ENCODE measurements at regions not wholly inside any gene's neighbourhood (a gene's known extent, or its start where the extent isn't known, plus 50 kb on each side); places are given as distances from the start of the nearest gene placed in this dataset.
"Not testable (repeated sequence)": the region's sequence is repeated elsewhere in the genome, so short reads cannot be mapped to it uniquely, and the experiment has no call there.

DNA sequence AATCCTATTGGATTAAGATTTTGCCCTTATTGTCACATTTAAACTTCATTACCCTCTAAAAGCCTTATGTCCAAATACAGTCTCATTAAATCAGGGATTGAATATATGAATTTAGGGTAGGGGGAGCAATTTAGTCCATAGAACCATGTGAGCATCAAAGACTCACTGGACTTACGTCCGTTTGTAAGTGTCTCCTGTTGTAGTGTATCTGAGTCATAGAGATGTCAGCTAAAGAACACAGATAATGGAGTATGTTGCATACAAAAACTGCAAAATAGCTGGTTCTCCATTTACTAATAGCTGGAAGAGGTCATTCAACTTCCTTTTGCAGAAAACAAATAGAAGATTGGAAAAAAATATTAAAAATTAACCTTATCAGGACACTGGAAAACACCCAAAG lies 599.1 kb upstream of the SOX9 start:
- DNase-seq = no peak

GRCh38 chr17:71522383-71522782 lies 598.4 kb upstream of the SOX9 start:
- DNase-seq = no peak

GRCh38 chr17:71527311-71527710 lies 593.5 kb upstream of the SOX9 start:
- DNase-seq = no peak

- DNase-seq = no peak
Measured at GRCh38 chr17:71528210-71528609, 592.6 kb upstream of the SOX9 start.

DNA sequence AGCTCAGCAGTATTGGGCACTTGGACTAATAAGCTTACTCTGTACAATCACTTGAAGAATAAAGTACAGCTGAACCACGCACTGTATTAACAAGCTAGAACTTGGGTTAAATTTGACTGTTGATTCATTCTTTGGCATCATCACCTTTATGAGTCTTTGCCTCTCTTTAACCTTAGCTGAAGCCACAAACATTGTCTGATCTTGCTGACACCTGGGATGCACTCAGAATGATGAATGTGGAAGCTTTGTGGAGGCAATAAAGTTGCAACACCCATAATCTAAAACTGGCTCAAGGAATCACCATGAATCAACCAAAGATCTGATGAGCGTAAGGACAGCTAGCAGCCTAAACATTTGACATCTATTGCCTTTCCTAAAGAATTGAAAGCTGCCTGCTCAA lies 590.6 kb upstream of the SOX9 start:
- no peak for DNase-seq

- no peak for DNase-seq
Measured at GRCh38 chr17:71535321-71535720, 585.5 kb upstream of the SOX9 start.

DNA sequence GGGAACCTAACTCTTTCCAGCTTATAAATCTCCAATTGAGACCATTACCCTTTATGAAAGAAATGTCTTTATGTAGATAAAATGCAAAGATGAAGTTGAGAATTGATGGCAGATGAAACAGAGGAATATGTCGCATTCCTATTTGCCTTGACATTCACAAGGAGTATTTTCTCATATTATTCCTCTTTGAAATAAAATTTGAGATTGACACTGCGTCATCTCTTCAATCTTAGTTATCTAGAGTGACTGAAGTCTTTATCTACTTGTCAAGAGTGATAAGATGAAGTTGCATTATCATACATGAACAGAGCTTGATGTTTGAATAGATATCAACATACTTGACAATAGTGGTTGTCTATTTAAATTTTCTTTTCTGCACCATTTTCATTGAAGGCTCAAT lies 574.4 kb upstream of the SOX9 start:
- no peak for DNase-seq

DNA sequence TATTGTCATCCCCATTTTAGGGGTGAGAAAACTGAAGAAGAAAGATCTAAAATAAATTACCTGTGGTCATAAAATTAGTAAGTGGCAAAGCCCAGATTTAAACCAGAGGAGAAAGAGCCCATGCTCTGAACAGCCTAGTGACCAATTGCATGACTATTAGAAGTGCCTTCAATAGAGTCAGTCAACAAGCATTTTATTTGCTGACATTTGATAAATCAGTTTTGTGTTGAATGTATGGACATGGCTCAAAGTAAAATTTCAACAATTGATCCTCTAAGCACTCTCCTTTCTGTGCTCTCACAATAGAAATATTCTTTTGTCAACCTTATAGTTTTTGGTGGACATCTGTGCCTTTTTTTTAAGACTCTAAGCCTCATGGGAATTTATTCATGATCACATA lies 572.9 kb upstream of the SOX9 start:
- DNase-seq = no peak

DNA sequence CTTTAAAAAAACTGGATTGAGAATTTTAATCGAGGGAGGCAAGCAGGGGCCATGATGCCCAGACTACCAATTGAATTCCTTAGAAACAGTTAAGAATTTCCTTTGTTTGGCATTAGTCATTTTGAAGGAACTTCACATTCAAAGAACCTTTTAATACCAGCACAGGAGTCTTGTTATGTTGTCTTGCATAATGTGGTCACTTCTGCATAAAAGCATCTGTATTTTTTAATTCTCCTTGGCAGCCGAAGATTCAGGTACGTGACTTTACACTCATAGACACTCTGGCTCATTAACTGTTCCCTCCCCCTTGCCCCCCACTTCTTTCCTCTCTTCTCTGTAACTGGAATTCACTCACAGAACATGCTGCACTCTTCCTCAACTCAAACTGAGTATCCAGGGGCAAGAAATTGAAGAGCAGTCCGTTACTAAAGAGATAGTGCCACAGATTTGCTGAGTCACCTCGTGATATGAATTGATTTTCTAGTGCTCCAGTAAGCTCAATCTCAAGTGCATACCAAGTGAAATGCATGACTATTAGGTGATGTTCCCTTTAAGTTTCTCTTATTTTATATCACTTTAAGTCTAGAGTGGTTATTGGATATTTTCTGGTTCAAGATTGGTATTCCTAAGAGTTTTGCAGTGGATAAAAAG lies 572.2 kb upstream of the SOX9 start:
- no peak for DNase-seq

- no peak for DNase-seq
Measured at GRCh38 chr17:71550675-71551074, 570.1 kb upstream of the SOX9 start.

- no peak for DNase-seq
Measured at GRCh38 chr17:71553381-71553780, 567.4 kb upstream of the SOX9 start.

GRCh38 chr17:71558901-71559300 lies 561.9 kb upstream of the SOX9 start:
- DNase-seq = no peak

GRCh38 chr17:71572343-71572742 lies 548.5 kb upstream of the SOX9 start:
- no peak for DNase-seq

DNA sequence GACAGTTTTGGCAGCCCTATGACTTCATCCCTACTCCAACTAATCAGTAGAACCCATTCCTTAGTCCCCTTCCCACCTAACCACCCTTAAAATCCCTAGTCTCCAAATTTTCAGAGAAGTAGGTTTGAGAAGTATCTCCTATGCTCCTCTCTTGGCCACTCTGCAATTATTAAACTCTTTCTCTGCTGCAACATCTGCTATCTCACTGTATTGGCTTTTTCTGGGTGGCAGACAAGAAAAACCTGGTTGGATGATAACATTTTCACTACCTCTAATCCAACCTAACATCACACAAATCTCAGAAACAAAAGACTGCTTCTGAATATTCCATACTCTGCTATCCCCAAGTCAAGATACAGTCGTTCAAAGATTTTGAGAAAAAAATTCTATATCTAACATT lies 542.4 kb upstream of the SOX9 start:
- no peak for DNase-seq

- no peak for DNase-seq
Measured at GRCh38 chr17:71580220-71580619, 540.6 kb upstream of the SOX9 start.

DNA sequence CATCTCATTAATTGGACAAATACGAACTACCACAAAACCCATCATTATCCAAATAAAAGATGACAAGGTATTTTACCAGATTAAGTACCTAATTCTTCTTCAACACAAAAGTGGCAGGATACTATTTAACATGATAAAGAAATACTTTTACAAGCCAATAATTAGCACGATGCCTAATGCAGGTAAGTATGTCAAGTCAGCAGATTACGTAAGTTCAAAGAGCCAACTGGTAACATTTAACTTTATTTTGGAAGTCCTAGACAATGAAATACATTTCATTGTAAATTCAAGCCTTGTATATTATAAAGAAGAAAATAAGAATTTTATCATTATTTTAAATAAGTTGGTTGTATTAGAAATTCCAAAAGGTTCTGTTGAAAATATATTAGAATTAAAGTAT lies 535.3 kb upstream of the SOX9 start:
- no peak for DNase-seq

DNA sequence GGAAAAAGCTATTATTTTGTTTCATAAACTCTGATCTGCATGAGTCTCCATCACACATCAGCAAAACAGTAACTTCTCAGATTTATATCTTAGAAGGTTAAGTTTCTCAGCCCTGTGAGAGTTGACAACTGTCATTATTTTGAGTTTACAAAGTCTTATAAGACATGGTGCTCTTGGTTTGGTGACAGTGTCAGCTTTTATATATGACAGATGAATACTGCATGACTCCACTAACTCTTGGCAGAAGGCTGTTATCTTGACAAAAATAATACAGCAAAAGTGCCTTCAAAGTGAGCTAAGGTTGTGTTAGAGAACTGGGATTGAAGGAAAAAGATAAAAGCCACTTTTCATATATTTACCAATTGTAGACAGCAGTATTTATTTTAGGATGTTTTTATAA lies 528.4 kb upstream of the SOX9 start:
- no peak for DNase-seq

GRCh38 chr17:71593078-71593477 lies 527.7 kb upstream of the SOX9 start:
- no peak for DNase-seq

GRCh38 chr17:71599583-71599982 lies 521.2 kb upstream of the SOX9 start:
- not testable (repeated sequence) for DNase-seq

- DNase-seq = no peak
Measured at GRCh38 chr17:71600137-71600789, 520.6 kb upstream of the SOX9 start.

DNA sequence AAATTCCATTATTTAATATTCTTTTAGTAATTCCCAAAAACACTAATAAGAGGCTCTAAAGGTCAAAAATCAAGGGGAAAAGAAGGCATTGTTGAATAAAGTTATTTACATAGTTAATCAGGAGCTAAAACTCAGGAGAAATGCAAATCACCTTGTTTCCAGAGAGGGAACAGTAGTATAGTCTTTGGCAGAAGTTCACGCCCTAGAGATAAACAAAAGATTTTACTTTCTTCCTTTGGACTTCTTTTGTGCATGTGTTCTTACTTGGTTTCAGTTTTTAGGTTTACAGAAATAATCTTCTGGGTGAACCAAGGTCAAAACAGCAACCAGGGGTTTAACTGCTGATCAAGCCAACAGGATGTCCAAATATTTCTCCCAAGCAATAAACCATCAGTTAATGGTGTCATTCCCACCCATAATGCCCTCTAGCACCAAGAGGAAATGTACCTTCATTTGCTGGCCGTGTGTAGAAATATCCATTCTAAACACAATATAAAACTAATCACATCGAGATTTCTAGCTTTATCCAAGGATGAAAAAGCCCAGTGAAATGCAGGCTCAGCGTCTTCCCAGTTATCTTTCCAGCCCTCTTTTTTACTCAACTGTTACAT lies 518.8 kb upstream of the SOX9 start:
- no peak for DNase-seq

- DNase-seq = no peak
Measured at GRCh38 chr17:71613996-71614395, 506.8 kb upstream of the SOX9 start.

DNA sequence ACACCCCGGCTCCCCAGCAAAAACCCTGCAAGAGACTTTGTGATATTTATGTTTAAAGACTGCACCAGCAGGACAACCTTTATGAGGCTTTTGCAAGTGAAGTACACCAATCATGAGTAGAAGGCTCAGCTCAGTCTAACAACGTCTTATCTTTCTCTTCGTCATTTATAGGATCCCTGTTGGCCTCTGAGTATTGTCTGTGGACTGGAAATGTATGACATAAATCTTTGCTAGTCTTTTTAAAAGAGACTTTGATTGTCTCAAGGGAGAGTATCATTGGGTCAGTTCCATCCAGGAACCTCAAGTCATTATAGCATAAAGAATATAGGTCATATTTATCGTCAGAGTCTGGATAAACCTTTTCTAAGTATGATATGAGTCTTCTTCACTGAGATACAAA lies 505.0 kb upstream of the SOX9 start:
- DNase-seq = no peak

GRCh38 chr17:71617767-71618166 lies 503.1 kb upstream of the SOX9 start:
- DNase-seq = not testable (repeated sequence)

DNA sequence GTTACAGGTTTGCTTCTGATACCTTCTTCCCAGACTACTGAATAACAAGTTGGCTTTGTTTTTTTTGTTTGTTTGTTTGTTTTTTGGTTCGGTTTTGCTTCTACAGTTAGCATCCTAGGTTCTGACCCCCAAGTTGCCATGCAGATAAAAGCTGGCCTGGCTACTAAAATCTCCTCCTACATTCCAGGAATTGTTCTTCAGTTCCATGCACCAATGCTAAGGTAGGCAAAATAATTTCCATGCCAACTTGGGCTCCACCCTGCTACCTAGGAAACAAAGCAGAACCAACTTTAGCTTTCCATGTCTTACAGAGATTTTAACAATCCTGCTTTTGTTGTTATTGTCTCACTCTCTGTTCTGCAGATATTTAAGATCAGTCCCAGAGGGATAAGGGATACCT lies 495.5 kb upstream of the SOX9 start:
- DNase-seq = no peak
